ENCODE measurements at regions not wholly inside any gene's neighbourhood (a gene's known extent, or its start where the extent isn't known, plus 50 kb on each side); places are given as distances from the start of the nearest gene placed in this dataset.

DNA sequence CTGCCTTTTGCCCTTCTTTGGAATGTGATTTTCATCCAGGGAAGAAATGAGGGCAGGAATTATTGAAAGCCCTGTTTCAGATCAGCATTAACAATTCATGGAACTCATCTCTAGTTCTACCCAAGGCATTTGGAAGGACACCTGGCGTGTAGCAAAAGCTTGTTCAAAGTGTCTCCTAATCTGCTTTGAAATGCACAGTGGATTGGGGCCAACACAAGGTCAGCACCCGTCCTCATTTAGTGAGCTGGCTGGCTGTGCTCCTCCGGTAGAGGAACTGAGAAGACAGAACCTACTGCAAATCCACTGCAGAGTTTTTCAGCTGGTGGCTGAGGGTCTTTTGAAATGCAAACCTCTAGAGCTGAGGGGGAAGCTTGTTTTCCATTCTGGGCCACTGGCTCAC is 141.6 kb upstream of the STT3B start:
- Mint-ChIP-seq H3K36me3 (ENCODE audit: low read depth) (no peaks in the 10 kb centered on the region), H3K27ac (no peak overlapping the region), H3K4me1 (no peaks in the 10 kb centered on the region), H3K4me3 (no peak overlapping the region), H3K9me3 (peaks cover 9% of the 10 kb centered on the region), H3K27me3 (peaks cover 10% of the 10 kb centered on the region)
- DNase-seq (no peak), ATAC-seq (ENCODE audit: low read depth) (no peak)
- ChIA-PET POLR2A (no interaction called here), CTCF (no interaction called here)
- TF ChIP-seq CTCF (IDR thresholded peaks at IDR 0.05): no peak
- intact Hi-C loops (cut with micrococcal nuclease): no loop called here

DNA sequence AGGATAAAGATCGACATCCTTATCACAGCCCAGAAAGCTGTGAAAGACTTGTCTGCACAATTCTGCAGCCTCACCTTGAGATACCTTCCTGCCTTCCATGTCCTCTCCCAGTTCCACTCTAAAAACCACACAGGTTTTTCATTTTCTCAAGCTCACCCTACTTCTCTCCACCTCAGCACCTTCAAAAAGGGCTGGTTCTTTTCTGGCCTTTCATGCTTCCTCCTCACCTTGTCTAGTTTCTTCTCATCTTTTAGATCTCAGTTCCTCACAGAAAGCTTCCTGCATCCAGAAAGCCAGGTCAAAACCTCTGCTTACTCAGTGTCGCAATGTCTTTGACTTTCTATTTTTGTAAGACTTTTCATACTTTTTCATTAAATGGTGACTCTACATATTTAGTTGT is 140.2 kb upstream of the STT3B start:
- DNase-seq (no peak), ATAC-seq (ENCODE audit: low read depth) (no peak)
- intact Hi-C loops (cut with micrococcal nuclease): no loop called here
- Mint-ChIP-seq H3K4me1 (no peaks in the 10 kb centered on the region), H3K4me3 (no peak overlapping the region), H3K9me3 (peaks cover under 1% of the 10 kb centered on the region), H3K36me3 (ENCODE audit: low read depth) (no peaks in the 10 kb centered on the region), H3K27me3 (peaks cover 10% of the 10 kb centered on the region), H3K27ac (no peak overlapping the region)
- ChIA-PET CTCF (no interaction called here), POLR2A (no interaction called here)
- no peak for TF ChIP-seq CTCF (IDR thresholded peaks at IDR 0.05)

- H3K9me3 Mint-ChIP-seq: peaks cover 4% of the 10 kb centered on the region
- H3K36me3 Mint-ChIP-seq (ENCODE audit: low read depth): no peaks in the 10 kb centered on the region
- ATAC-seq (ENCODE audit: low read depth) (no peak), DNase-seq (no peak)
- TF ChIP-seq CTCF (IDR thresholded peaks at IDR 0.05): no peak
- POLR2A ChIA-PET: no interaction called here
- intact Hi-C loops (cut with micrococcal nuclease): no loop called here
- peaks cover 3% of the 10 kb centered on the region for H3K4me1 Mint-ChIP-seq
- no peak overlapping the region for H3K4me3 Mint-ChIP-seq
- CTCF ChIA-PET: no interaction called here
- no peak overlapping the region for H3K27ac Mint-ChIP-seq
- peaks cover 5% of the 10 kb centered on the region for H3K27me3 Mint-ChIP-seq
Observed at GRCh38 chr3:31399271-31399670, 133.5 kb upstream of the STT3B start.

GRCh38 chr3:31402117-31402516 is 130.6 kb upstream of the STT3B start:
- Mint-ChIP-seq H3K9me3 (peaks cover 4% of the 10 kb centered on the region), H3K36me3 (ENCODE audit: low read depth) (no peaks in the 10 kb centered on the region), H3K27ac (no peak overlapping the region), H3K4me1 (peaks cover 3% of the 10 kb centered on the region), H3K4me3 (no peak overlapping the region), H3K27me3 (peaks cover 12% of the 10 kb centered on the region)
- ATAC-seq (ENCODE audit: low read depth) (no peak), DNase-seq (no peak)
- ChIA-PET POLR2A (no interaction called here), CTCF (no interaction called here)
- TF ChIP-seq CTCF (IDR thresholded peaks at IDR 0.05): no peak
- intact Hi-C loops (cut with micrococcal nuclease): no loop called here

DNA sequence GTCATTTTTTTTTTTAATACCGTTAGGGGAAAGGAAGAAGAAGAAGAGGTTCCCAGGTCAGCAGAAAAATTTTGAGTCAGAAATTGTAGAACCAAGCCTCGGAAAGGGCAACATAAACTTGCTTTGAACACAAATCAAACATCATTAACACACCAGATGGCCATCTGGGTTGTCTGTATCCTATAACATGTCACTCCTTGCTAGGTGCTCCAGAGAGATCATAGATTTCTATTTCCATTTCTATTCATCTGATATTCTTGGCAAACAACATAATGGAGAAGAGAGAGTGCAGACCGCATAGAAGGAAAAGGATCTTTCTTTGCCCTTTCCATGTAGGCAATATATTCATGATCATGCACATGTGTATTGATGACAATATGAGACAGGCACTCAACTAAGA is 129.5 kb upstream of the STT3B start:
- no peak overlapping the region for H3K4me3 Mint-ChIP-seq
- TF ChIP-seq CTCF (IDR thresholded peaks at IDR 0.05): no peak
- H3K9me3 Mint-ChIP-seq: peaks cover 4% of the 10 kb centered on the region
- POLR2A ChIA-PET: no interaction called here
- CTCF ChIA-PET: no interaction called here
- H3K4me1 Mint-ChIP-seq: peaks cover 3% of the 10 kb centered on the region
- peaks cover 12% of the 10 kb centered on the region for H3K27me3 Mint-ChIP-seq
- intact Hi-C loops (cut with micrococcal nuclease): no loop called here
- no peak overlapping the region for H3K27ac Mint-ChIP-seq
- no peaks in the 10 kb centered on the region for H3K36me3 Mint-ChIP-seq (ENCODE audit: low read depth)
- DNase-seq (no peak), ATAC-seq (ENCODE audit: low read depth) (no peak)

Data from activated B cell treated with CpG ODN at 0.5 μM for 24 hours (primary cell).